Trophoblast cell (in vitro differentiated cells and primary cell): ENCODE measurements at regions not wholly inside any gene's neighbourhood (a gene's known extent, or its start where the extent isn't known, plus 50 kb on each side); places are given as distances from the start of the nearest gene placed in this dataset.

Source experiments
- DNase-seq, 2 donors: peaks; one replicate each; pipeline ENCODE4 v3.0.0-alpha.2; 2016
- H2AFZ ChIP-seq: 2 replicates; pipeline ENCODE4 v1.6.1; 2013; ENCODE audit warnings: low read length, moderate library complexity, mild to moderate bottlenecking; ENCODE audit not compliant: insufficient read depth, poor library complexity
- H2AK5ac ChIP-seq: 2 replicates; pipeline ENCODE4 v1.6.1; 2013; ENCODE audit warnings: mild to moderate bottlenecking, low read length
- H2BK120ac ChIP-seq: 2 replicates; pipeline ENCODE4 v1.6.1; 2013; ENCODE audit warnings: low read length, mild to moderate bottlenecking, moderate library complexity; ENCODE audit not compliant: insufficient read depth, poor library complexity
- H2BK12ac ChIP-seq: 2 replicates; pipeline ENCODE4 v1.6.1; 2013; ENCODE audit warnings: mild to moderate bottlenecking, low read length, moderate library complexity
- H2BK5ac ChIP-seq: 2 replicates; pipeline ENCODE4 v1.6.1; 2013; ENCODE audit warnings: low read length, low read depth, moderate library complexity, mild to moderate bottlenecking; ENCODE audit not compliant: poor library complexity
- H3K14ac ChIP-seq: 2 replicates; pipeline ENCODE4 v1.6.1; 2013; ENCODE audit warnings: mild to moderate bottlenecking, low read length
- H3K18ac ChIP-seq: 2 replicates; pipeline ENCODE4 v1.6.1; 2013; ENCODE audit warnings: mild to moderate bottlenecking, low read length
- H3K23ac ChIP-seq: 2 replicates; pipeline ENCODE4 v1.6.1; 2013; ENCODE audit warnings: low read length
- H3K27ac ChIP-seq: 2 replicates; pipeline ENCODE4 v1.5.1; 2013; ENCODE audit warnings: low read depth, mild to moderate bottlenecking, inconsistent platforms, low read length, moderate library complexity
- H3K27me3 ChIP-seq: 2 replicates; pipeline ENCODE4 v1.6.1; 2013; ENCODE audit warnings: inconsistent platforms, mild to moderate bottlenecking, low read length, moderate library complexity; ENCODE audit not compliant: insufficient read depth
- H3K36me3 ChIP-seq, 2 experiments: 1 replicate in 1 of 2; 2 replicates in 1 of 2; pipeline ENCODE4 v1.6.1; 2013; ENCODE audit warnings: low read length in 2 of 2, mild to moderate bottlenecking in 2 of 2, moderate library complexity in 1 of 2; ENCODE audit not compliant: insufficient read depth in 2 of 2, control insufficient read depth in 1 of 2
- H3K4ac ChIP-seq: 2 replicates; pipeline ENCODE4 v1.6.1; 2013; ENCODE audit warnings: low read depth, mild to moderate bottlenecking, low read length, moderate library complexity
- H3K4me1 ChIP-seq, 2 experiments: 1 replicate in 1 of 2; 2 replicates in 1 of 2; pipeline ENCODE4 v1.6.1; 2013; ENCODE audit warnings: low read length in 2 of 2, mild to moderate bottlenecking in 2 of 2, moderate library complexity in 1 of 2; ENCODE audit not compliant: insufficient read depth in 2 of 2, control insufficient read depth in 1 of 2
- H3K4me2 ChIP-seq: 2 replicates; pipeline ENCODE4 v1.6.1; 2013; ENCODE audit warnings: inconsistent platforms, mild to moderate bottlenecking, low read length, moderate library complexity
- H3K4me3 ChIP-seq: 2 replicates; pipeline ENCODE4 v1.5.1; 2013; ENCODE audit warnings: mild to moderate bottlenecking, low read depth, low read length, inconsistent platforms
- H3K79me1 ChIP-seq: one replicate; pipeline ENCODE4 v1.6.1; 2013; ENCODE audit warnings: low read length
- H3K79me2 ChIP-seq: 2 replicates; pipeline ENCODE4 v1.6.1; 2013; ENCODE audit warnings: low read length, mild to moderate bottlenecking; ENCODE audit not compliant: control insufficient read depth, insufficient read depth, poor library complexity
- H3K9ac ChIP-seq: 2 replicates; pipeline ENCODE4 v1.6.1; 2013; ENCODE audit warnings: mild to moderate bottlenecking, low read length
- H3K9me3 ChIP-seq: 2 replicates; pipeline ENCODE4 v1.6.1; 2013; ENCODE audit warnings: low read depth, mild to moderate bottlenecking, control low read depth, inconsistent platforms, low read length; ENCODE audit not compliant: insufficient read depth
- H4K12ac ChIP-seq: 2 replicates; pipeline ENCODE4 v1.6.1; 2013; ENCODE audit warnings: low read depth, mild to moderate bottlenecking, low read length, moderate library complexity
- H4K8ac ChIP-seq: 2 replicates; pipeline ENCODE4 v1.6.1; 2013; ENCODE audit warnings: low read depth, mild to moderate bottlenecking, low read length, moderate library complexity
- H4K91ac ChIP-seq: one replicate; pipeline ENCODE4 v1.6.1; 2013; ENCODE audit warnings: low read depth, mild to moderate bottlenecking, low read length, moderate library complexity
- WGBS: extraction: QIAGEN DNeasy Blood & Tissue Kit; methylation state at CpG from one replicate; pipeline ENCODE4 v1.1.7; 2013; ENCODE audit warnings: missing lambda C conversion rate; ENCODE audit not compliant: insufficient read length, insufficient coverage; ENCODE audit errors: extremely low coverage; 5-methylcytosine and 5-hydroxymethylcytosine counted together

DNA sequence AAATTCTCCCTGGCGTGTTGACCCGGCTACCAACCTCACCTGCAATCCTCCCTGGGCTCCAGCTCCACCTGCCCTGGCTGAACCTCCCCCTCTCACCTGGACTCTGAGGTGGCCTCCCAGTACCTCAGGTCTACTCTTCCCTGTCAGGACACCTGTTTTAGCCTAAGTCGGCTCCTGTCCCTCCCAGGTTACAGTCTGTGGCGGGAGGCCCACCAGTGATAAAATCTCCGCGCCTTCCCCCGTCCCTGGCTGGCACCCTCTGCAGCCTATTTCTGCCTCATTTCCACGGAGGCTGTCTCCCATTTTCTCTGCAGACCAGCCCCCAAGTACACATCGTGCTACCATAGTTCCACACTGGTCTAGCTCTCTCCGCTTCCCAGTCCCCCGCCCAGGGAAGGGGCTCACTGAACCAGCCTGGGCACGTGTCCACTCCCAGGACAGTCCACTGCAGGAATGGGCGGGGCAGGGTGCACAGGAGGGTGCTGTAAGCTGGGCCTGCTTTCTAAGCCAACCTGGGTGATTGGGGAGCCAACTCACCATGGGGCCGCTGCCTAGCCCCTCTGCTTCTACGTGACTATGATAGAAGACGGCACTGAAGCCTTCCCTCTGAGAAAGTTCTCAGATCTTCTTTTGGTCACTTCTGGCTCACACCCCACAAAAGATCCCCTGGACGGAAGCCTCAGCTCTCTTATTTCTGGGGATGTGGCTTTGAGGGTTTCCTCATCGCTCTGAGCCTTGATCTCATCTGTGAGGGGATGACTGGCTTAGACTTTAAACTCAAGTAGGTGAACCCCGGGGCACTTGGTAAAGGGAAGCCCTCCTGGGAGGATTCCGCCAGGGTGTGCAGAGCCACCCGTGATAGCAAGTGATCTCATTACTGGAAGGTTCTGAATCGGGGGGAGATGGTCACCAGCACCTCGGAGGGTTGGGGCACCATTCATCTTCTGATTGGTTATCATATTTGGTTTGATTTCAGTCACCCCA is 96.6 kb downstream of the NSMCE3 start:
- H2BK120ac ChIP-seq = no peak overlapping the region
- no peak overlapping the region for H3K4me2 ChIP-seq
- no peaks in the 10 kb centered on the region for H3K36me3 ChIP-seq
- no peak overlapping the region for H3K9ac ChIP-seq
- no peak for DNase-seq
- H3K79me2 ChIP-seq = no peaks in the 10 kb centered on the region
- H3K23ac ChIP-seq = no peak overlapping the region
- H3K4me1 ChIP-seq = no peaks in the 10 kb centered on the region
- no peak overlapping the region for H4K12ac ChIP-seq
- H2BK12ac ChIP-seq = no peak overlapping the region
- H3K14ac ChIP-seq = no peak overlapping the region
- no peak overlapping the region for H4K8ac ChIP-seq
- H2AK5ac ChIP-seq = no peak overlapping the region
- H2BK5ac ChIP-seq = no peak overlapping the region
- H3K27me3 ChIP-seq = no peaks in the 10 kb centered on the region
- no peak overlapping the region for H3K4me3 ChIP-seq
- WGBS = no CpG with 5 or more reads among the region's 23 CpGs
- H3K27ac ChIP-seq = no peak overlapping the region
- H3K79me1 ChIP-seq = no peaks in the 10 kb centered on the region
- H3K18ac ChIP-seq = no peak overlapping the region
- no peak overlapping the region for H4K91ac ChIP-seq
- peaks cover 3% of the 10 kb centered on the region for H3K9me3 ChIP-seq
- no peak overlapping the region for H3K4ac ChIP-seq
- H2AFZ ChIP-seq = no peak overlapping the region

DNA sequence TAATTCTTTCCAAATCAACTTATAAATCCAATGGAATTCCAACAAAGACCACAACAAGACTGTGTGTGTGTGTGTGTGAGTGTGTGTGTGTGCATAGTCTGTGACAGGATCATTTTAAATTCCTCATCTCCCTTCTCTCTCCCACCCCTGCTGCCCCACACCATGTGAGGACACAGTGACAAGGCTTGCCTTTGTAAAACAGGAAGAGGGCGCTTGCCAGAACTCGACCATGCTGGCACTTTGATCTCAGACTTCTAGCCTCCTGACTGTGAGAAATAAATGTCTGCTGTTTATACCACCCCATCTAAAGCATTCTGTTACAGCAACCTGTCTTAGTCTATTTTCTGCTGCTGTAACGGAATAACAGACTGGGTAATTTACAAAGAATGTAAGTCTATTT is 99.1 kb downstream of the NSMCE3 start:
- no peak overlapping the region for H3K18ac ChIP-seq

More for the DNA sequence above, 99.1 kb downstream of the NSMCE3 start:
- no peak overlapping the region for H2AK5ac ChIP-seq
- H2BK12ac ChIP-seq = no peak overlapping the region
- DNase-seq = no peak
- no peaks in the 10 kb centered on the region for H3K79me1 ChIP-seq
- peaks cover 3% of the 10 kb centered on the region for H3K9me3 ChIP-seq
- no peaks in the 10 kb centered on the region for H3K36me3 ChIP-seq
- H3K4ac ChIP-seq = no peak overlapping the region
- no peak overlapping the region for H4K8ac ChIP-seq
- H2AFZ ChIP-seq = no peak overlapping the region
- WGBS = no CpG with 5 or more reads among the region's 3 CpGs
- H3K27me3 ChIP-seq = no peaks in the 10 kb centered on the region
- no peak overlapping the region for H4K12ac ChIP-seq
- no peak overlapping the region for H3K23ac ChIP-seq
- H3K79me2 ChIP-seq = no peaks in the 10 kb centered on the region
- H3K4me1 ChIP-seq = no peaks in the 10 kb centered on the region
- H3K4me2 ChIP-seq = no peak overlapping the region
- no peak overlapping the region for H3K9ac ChIP-seq
- no peak overlapping the region for H3K14ac ChIP-seq
- no peak overlapping the region for H2BK5ac ChIP-seq
- no peak overlapping the region for H4K91ac ChIP-seq
- H3K4me3 ChIP-seq = no peak overlapping the region
- H3K27ac ChIP-seq = no peak overlapping the region
- H2BK120ac ChIP-seq = no peak overlapping the region
